GM23338 (cell line): ENCODE measurements at regions not wholly inside any gene's neighbourhood (a gene's known extent, or its start where the extent isn't known, plus 50 kb on each side); places are given as distances from the start of the nearest gene placed in this dataset.

ENCODE experiments used
- ATAC-seq: fragments of 200-7000 bp; cut with Tn5 transposase; 3 replicates; pipeline ENCODE4 v1.9.1; 2020
- DNase-seq: peaks from one replicate; pipeline ENCODE4 v3.0.0-alpha.2; 2015; ENCODE audit warnings: low spot score
- H2AFZ ChIP-seq: fragments of 200-600 bp; sonication (generic); 2 replicates; pipeline ENCODE4 v1.8.0; 2016; ENCODE audit warnings: antibody characterized with exemption, mild to moderate bottlenecking, moderate library complexity
- H3F3A ChIP-seq: fragments of 200-600 bp; sonication (generic); replicated peaks from 2 replicates; pipeline ENCODE4 v1.8.0; 2017; ENCODE audit warnings: antibody characterized with exemption, mixed run types, low read depth
- H3K27ac ChIP-seq: fragments of 200-600 bp; sonication (generic); 2 replicates; pipeline ENCODE4 v1.6.1; 2016; ENCODE audit warnings: low read depth
- H3K27me3 ChIP-seq: fragments of 200-600 bp; sonication (generic); 2 replicates; pipeline ENCODE4 v1.8.0; 2016; ENCODE audit warnings: mild to moderate bottlenecking, mixed run types, moderate library complexity; ENCODE audit not compliant: insufficient read depth
- H3K36me3 ChIP-seq: fragments of 200-600 bp; sonication (generic); 2 replicates; pipeline ENCODE4 v1.8.0; 2016; ENCODE audit warnings: mild to moderate bottlenecking; ENCODE audit not compliant: insufficient read depth
- H3K4me1 ChIP-seq: fragments of 200-600 bp; sonication (generic); 2 replicates; pipeline ENCODE4 v1.8.0; 2016; ENCODE audit warnings: mild to moderate bottlenecking, moderate library complexity; ENCODE audit not compliant: insufficient read depth
- H3K4me2 ChIP-seq: fragments of 200-600 bp; sonication (generic); 2 replicates; pipeline ENCODE4 v1.7.1; 2017; ENCODE audit warnings: mixed run types
- H3K4me3 ChIP-seq: fragments of 200-600 bp; sonication (generic); 2 replicates; pipeline ENCODE4 v1.6.1; 2016; ENCODE audit warnings: mixed run types
- H3K79me2 ChIP-seq: fragments of 200-600 bp; sonication (generic); replicated peaks from 2 replicates; pipeline ENCODE4 v1.8.0; 2017; ENCODE audit warnings: mild to moderate bottlenecking; ENCODE audit not compliant: insufficient read depth
- H3K9me2 ChIP-seq: fragments of 200-600 bp; sonication (generic); 2 replicates; pipeline ENCODE4 v1.8.0; 2017; ENCODE audit not compliant: insufficient read depth
- H4K20me1 ChIP-seq: fragments of 200-600 bp; sonication (generic); replicated peaks from 2 replicates; pipeline ENCODE4 v1.8.0; 2017; ENCODE audit warnings: mild to moderate bottlenecking; ENCODE audit not compliant: insufficient read depth
- H3K27ac Mint-ChIP-seq: 2 replicates; pipeline ENCODE4 v1.8.0; 2020; ENCODE audit warnings: inconsistent platforms, mild to moderate bottlenecking, moderate library complexity, mixed read lengths
- H3K27me3 Mint-ChIP-seq: 3 replicates; pipeline ENCODE4 v1.8.0; 2022; ENCODE audit warnings: low read depth, mild to moderate bottlenecking, moderate library complexity, mixed read lengths, inconsistent platforms; ENCODE audit not compliant: insufficient read depth, poor library complexity
- H3K36me3 Mint-ChIP-seq: 3 replicates; pipeline ENCODE4 v1.8.0; 2021; ENCODE audit warnings: low read depth, mild to moderate bottlenecking, inconsistent platforms, moderate library complexity, mixed read lengths
- H3K4me1 Mint-ChIP-seq: 3 replicates; pipeline ENCODE4 v1.8.0; 2020; ENCODE audit warnings: mild to moderate bottlenecking, inconsistent platforms, mixed read lengths
- H3K4me3 Mint-ChIP-seq: 3 replicates; pipeline ENCODE4 v1.8.0; 2021; ENCODE audit warnings: moderate library complexity, mild to moderate bottlenecking, inconsistent platforms, mixed read lengths
- H3K9me3 Mint-ChIP-seq: 3 replicates; pipeline ENCODE4 v1.8.0; 2020; ENCODE audit warnings: moderate library complexity, mild to moderate bottlenecking, inconsistent platforms, mixed read lengths
- CTCF ChIP-seq, 2 experiments: fragments of 200-600 bp in 1 of 2; sonication (generic) in 1 of 2; conservative IDR thresholded peaks; 2 replicates each; pipeline versions ENCODE4 v1.5.1 to v1.6.1; 2016 to 2017; ENCODE audit warnings: antibody characterized with exemption in 2 of 2, low read depth in 2 of 2, mild to moderate bottlenecking in 2 of 2, moderate library complexity in 1 of 2
- ETS1 ChIP-seq: IDR thresholded peaks from 2 replicates; pipeline ENCODE4 v1.6.1; 2016; ENCODE audit warnings: antibody characterized with exemption
- EZH2phosphoT487 ChIP-seq: fragments of 200-600 bp; sonication (generic); IDR thresholded peaks from one replicate; pipeline ENCODE4 v1.8.1; 2018; ENCODE audit warnings: antibody characterized with exemption; ENCODE audit not compliant: unreplicated experiment
- JUNB ChIP-seq: IDR thresholded peaks from one replicate; pipeline ENCODE4 v1.6.1; 2016; ENCODE audit warnings: antibody characterized with exemption; ENCODE audit not compliant: unreplicated experiment
- POLR2AphosphoS5 ChIP-seq: IDR thresholded peaks from 2 replicates; pipeline ENCODE4 v1.6.1; 2016; ENCODE audit warnings: antibody characterized with exemption, low read depth
- REST ChIP-seq: IDR thresholded peaks from one replicate; pipeline ENCODE4 v1.6.1; 2018; ENCODE audit warnings: antibody characterized with exemption; ENCODE audit not compliant: unreplicated experiment
- STAT1 ChIP-seq: IDR thresholded peaks from one replicate; pipeline ENCODE4 v1.6.1; 2016; ENCODE audit warnings: antibody characterized with exemption; ENCODE audit not compliant: unreplicated experiment
- ZNF331 ChIP-seq: fragments of 250-450 bp; sonication (Bioruptor Pico); IDR thresholded peaks from 2 replicates; pipeline ENCODE4 v1.5.0; 2020; ENCODE audit warnings: low read depth, mild to moderate bottlenecking, moderate library complexity

GRCh38 chr4:123945301-123945700, 548.7 kb downstream of the SPRY1 start (continued):
- TF ChIP-seq ETS1, result no peak
- TF ChIP-seq CTCF (conservative IDR thresholded peaks at IDR 0.05; ENCODE audit: low read depth in 2 of 2), result no peak
- TF ChIP-seq JUNB, result no peak

GRCh38 chr4:123950530-123950929, 553.9 kb downstream of the SPRY1 start:
- Histone ChIP-seq H3K4me2 (no peak overlapping the region), H3K9me2 (peaks cover 6% of the 10 kb centered on the region), H3K27me3 (no peaks in the 10 kb centered on the region), H2AFZ (no peak overlapping the region), H4K20me1 (no peaks in the 10 kb centered on the region), H3K27ac (no peak overlapping the region), H3K4me1 (no peaks in the 10 kb centered on the region), H3K4me3 (no peak overlapping the region), H3F3A (no peaks in the 10 kb centered on the region), H3K79me2 (no peaks in the 10 kb centered on the region), H3K36me3 (no peaks in the 10 kb centered on the region)
- H3K27me3 Mint-ChIP-seq, result peaks cover 2% of the 10 kb centered on the region
- peaks cover 17% of the 10 kb centered on the region for H3K9me3 Mint-ChIP-seq
- H3K27ac Mint-ChIP-seq, result no peak overlapping the region
- peaks cover 30% of the 10 kb centered on the region for H3K36me3 Mint-ChIP-seq
- no peak overlapping the region for H3K4me3 Mint-ChIP-seq
- TF ChIP-seq ZNF331 (CRISPR knock-in tag) (no peak), STAT1 (no peak), CTCF (conservative IDR thresholded peaks at IDR 0.05; ENCODE audit: low read depth in 2 of 2) (no peak), ETS1 (no peak), EZH2phosphoT487 (no peak), POLR2AphosphoS5 (no peak), REST (no peak)
- no peak for ATAC-seq
- DNase-seq, result no peak
- H3K4me1 Mint-ChIP-seq, result peaks cover 20% of the 10 kb centered on the region
